DOHH2 (cell line): ENCODE measurements at regions not wholly inside any gene's neighbourhood (a gene's known extent, or its start where the extent isn't known, plus 50 kb on each side); places are given as distances from the start of the nearest gene placed in this dataset.

Source experiments
- EZH2phosphoT487 ChIP-seq: fragments of 200-600 bp; sonication (generic); IDR thresholded peaks from 2 replicates; pipeline ENCODE4 v1.6.1; 2017; ENCODE audit warnings: borderline replicate concordance, mild to moderate bottlenecking, antibody characterized with exemption, low read length, moderate library complexity, mixed read lengths
- TF ChIP-seq, protein P1 (sequence below): fragments of 200-600 bp; sonication (generic); IDR thresholded peaks from one replicate; pipeline ENCODE4 v1.5.1; 2014; ENCODE audit warnings: antibody characterized with exemption, mild to moderate bottlenecking, low read depth, low read length; ENCODE audit not compliant: poor library complexity, severe bottlenecking

DNA sequence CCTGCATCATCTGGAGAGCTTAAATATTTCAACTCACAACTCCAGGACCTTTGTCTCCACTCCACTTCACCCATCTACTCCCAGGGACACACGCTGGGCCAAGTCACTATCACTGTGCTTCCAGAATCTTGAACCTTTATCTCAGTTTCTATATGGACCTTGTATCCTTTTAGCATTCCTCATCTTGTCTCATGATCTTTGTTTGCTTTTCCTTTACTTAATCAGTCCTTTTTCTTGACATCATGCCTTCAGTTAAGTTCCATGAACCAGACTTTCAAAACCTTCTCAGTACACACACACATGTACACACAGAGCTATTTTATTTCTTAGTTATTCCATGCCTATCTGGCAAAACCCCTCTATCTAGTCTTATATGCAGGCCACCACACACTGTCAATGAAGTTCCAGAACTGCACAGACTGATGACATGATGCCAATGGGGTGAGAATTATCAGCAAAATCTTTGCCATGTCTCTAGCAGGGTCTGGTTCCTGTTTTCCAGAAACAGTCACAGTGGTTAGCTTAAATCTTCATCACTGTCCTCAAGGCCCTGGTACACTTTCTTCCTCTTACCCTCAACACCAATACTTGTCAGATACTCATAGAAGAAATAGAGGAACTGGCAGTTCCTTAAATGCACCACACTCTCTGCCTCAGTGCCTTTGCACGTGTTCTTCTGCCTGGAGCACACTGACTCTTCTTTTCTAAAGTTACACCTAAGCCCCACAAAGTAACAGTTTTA lies 77.6 kb upstream of the STARD13 start:
- TF ChIP-seq, protein P1, sequence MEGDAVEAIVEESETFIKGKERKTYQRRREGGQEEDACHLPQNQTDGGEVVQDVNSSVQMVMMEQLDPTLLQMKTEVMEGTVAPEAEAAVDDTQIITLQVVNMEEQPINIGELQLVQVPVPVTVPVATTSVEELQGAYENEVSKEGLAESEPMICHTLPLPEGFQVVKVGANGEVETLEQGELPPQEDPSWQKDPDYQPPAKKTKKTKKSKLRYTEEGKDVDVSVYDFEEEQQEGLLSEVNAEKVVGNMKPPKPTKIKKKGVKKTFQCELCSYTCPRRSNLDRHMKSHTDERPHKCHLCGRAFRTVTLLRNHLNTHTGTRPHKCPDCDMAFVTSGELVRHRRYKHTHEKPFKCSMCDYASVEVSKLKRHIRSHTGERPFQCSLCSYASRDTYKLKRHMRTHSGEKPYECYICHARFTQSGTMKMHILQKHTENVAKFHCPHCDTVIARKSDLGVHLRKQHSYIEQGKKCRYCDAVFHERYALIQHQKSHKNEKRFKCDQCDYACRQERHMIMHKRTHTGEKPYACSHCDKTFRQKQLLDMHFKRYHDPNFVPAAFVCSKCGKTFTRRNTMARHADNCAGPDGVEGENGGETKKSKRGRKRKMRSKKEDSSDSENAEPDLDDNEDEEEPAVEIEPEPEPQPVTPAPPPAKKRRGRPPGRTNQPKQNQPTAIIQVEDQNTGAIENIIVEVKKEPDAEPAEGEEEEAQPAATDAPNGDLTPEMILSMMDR = no peak
- no peak for TF ChIP-seq EZH2phosphoT487
